Heart right ventricle (tissue), 16 donors: ENCODE measurements at regions not wholly inside any gene's neighbourhood (a gene's known extent, or its start where the extent isn't known, plus 50 kb on each side); places are given as distances from the start of the nearest gene placed in this dataset.

Experiments
- ATAC-seq, 8 donors: fragments of 200-7000 bp; cut with Tn5 transposase; one replicate each; pipeline ENCODE4 v1.9.1; 2020; ENCODE audit warnings: mild to moderate bottlenecking in 8 of 8, moderate library complexity in 8 of 8, moderate number of reproducible peaks in 1 of 8
- DNase-seq, 2 donors: peaks; one replicate each; pipeline ENCODE4 v3.0.0-alpha.2; 2020
- H3K27ac ChIP-seq, 10 donors: fragments of 200-600 bp; sonication (generic) in 2 of 10; one replicate each; pipeline versions ENCODE4 v1.5.0 to v1.8.0; 2020 to 2022; ENCODE audit warnings: mild to moderate bottlenecking in 3 of 10
- H3K27me3 ChIP-seq, 7 donors: fragments of 200-600 bp; one replicate each; pipeline ENCODE4 v1.8.0; 2021 to 2022; ENCODE audit warnings: mild to moderate bottlenecking in 2 of 7
- H3K36me3 ChIP-seq, 9 donors: fragments of 200-600 bp; sonication (generic) in 1 of 9; one replicate each; pipeline versions ENCODE4 v1.5.0 to v1.8.0; 2020 to 2022; ENCODE audit warnings: mild to moderate bottlenecking in 2 of 9
- H3K4me1 ChIP-seq, 9 donors: fragments of 200-600 bp; sonication (generic) in 1 of 9; one replicate each; pipeline versions ENCODE4 v1.5.0 to v1.8.0; 2020 to 2022; ENCODE audit warnings: mild to moderate bottlenecking in 4 of 9
- H3K4me3 ChIP-seq, 10 donors: fragments of 200-600 bp; sonication (generic) in 2 of 10; one replicate each; pipeline versions ENCODE4 v1.5.0 to v1.8.0; 2020 to 2022; ENCODE audit warnings: mild to moderate bottlenecking in 7 of 10, moderate library complexity in 2 of 10
- H3K9me3 ChIP-seq, 11 donors: fragments of 200-600 bp in 10 of 11; sonication (generic) in 2 of 11; one replicate each; pipeline versions ENCODE4 v1.5.0 to v1.8.0; 2013 to 2022; ENCODE audit warnings: mild to moderate bottlenecking in 2 of 11, control low read depth in 1 of 11, moderate library complexity in 1 of 11
- CTCF ChIP-seq, 9 donors: fragments of 200-600 bp; sonication (generic) in 2 of 9; IDR thresholded peaks; one replicate each; pipeline versions ENCODE4 v1.5.0 to v1.8.0; 2021 to 2022; ENCODE audit warnings: antibody characterized with exemption in 9 of 9, mild to moderate bottlenecking in 5 of 9, moderate library complexity in 1 of 9
- WGBS, 2 donors: extraction: QIAGEN DNeasy Blood & Tissue Kit; methylation state at CpG; one replicate each; pipeline ENCODE4 v1.1.7; 2013; ENCODE audit warnings: inconsistent platforms in 1 of 2; 5-methylcytosine and 5-hydroxymethylcytosine counted together
- intact Hi-C, 10 donors: fragments of 100-400 bp; cut with DNase I; formaldehyde crosslinking; loops; one replicate each; pipeline versions ENCODE4 v1.11.1 to v1.14.2; 2022
- donor health status: Arrhythmogenic right ventricular cardiomyopathy.
- donor health status: ischemic (EF 13 %, LVEDD 7.1; RV severe dilation, severe dysfunction).
- donor health status: healthy with polysubstance abuse.
- donor health status: DM: no; HTN: yes; CAD: no.
- donor health status: DM: no; HTN: no; CAD: no.
- donor health status: ischemic (EF 25% LVEDD 6.9; RV normal size, moderate dysfunction).
- donor health status: ischemic (EF 25% LVEDD 5.7; RV mildly dilated, moderate dysfunction).
- donor health status: healthy.
- donor health status: DM: yes; HTN: yes; CAD: no.
- donor health status: Ischemic cardiomyopathy.
- donor health status: ischemic (EF 35%, LVEDD 5.7; RV mildly dilated, moderate dysfunction).
- donor health status: nonischemic (EF 11% LVEDD 7.7; RV severe dilation, severe dysfunction).
- donor health status: DM: yes; HTN: yes; CAD: no.
- donor health status: PGD.
- donor health status: ischemic (EF 29% LVEDD 5.4; RV normal size, mild dysfunction).
- donor health status: nonischemic (EF 23%, LVEDD 6.1; RV moderate dilation, normal function).

DNA sequence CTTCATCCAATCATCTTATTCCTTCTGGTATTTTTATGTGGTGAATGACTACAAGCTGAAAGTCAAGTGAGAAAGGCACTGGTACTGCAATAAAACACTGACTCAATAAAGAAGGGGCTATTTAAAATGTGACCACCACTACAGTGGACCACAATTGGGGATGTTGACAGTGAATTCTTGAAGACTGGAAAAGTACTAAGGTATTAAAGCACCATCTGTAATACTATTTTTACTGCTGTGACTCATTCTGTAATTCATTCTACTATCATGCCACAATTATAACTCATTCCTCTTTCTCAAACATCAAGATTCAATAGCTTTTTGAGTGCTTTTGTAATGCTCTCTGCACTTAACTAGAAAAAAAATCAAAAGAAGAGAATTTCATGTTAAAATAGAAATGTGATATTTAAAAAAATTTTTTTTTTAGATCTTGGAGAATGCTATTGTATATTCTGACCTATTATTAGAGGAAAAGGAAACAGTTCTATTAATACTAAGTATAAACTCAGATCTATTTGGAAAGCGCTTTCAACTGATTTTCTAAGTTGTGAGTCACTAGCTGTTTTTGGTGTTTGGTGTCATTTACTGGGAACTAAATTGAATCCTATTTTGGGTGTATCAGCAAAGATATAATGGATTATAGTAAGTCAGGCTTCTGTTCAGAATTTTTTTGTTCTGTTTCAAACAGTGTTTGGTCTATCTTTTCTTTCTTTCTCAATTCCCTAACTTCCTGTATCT is 104.7 kb upstream of the TMEM170B start:
- Histone ChIP-seq H3K27me3 (no peaks in the 10 kb centered on the region), H3K36me3 (no peaks in the 10 kb centered on the region), H3K27ac (peak overlapping the region in 9 of 10 donors; percentile 11 to 81 (median 70)), H3K4me1 (peaks cover 6 to 60% (median 38%) of the 10 kb centered on the region in 9 donors), H3K9me3 (no peaks in the 10 kb centered on the region), H3K4me3 (no peak overlapping the region)
- no peak for DNase-seq
- intact Hi-C loops: loop anchor here in 2 of 10 donors (5.0 to 10.0 kb wide), 2 partner anchors 66 to 68 kb away; no protein-coding TSS in a partner anchor
- no peak for TF ChIP-seq CTCF (IDR thresholded peaks at IDR 0.05)
- 42 to 68% methylated on average over 1 of the region's 1 CpG for WGBS, 2 donors
- peak in 5 of 8 donors; percentile 59 to 86 (median 75) for ATAC-seq

GRCh38 chr6:11432091-11432490 is 105.5 kb upstream of the TMEM170B start:
- peaks cover 6 to 62% (median 45%) of the 10 kb centered on the region in 9 donors for H3K4me1 ChIP-seq
- H3K36me3 ChIP-seq: no peaks in the 10 kb centered on the region
- no peaks in the 10 kb centered on the region for H3K9me3 ChIP-seq
- WGBS, 2 donors: 88 to 90% methylated on average over 6 of the region's 6 CpGs
- no peaks in the 10 kb centered on the region for H3K27me3 ChIP-seq
- no peak overlapping the region for H3K4me3 ChIP-seq
- intact Hi-C loops: loop anchor here in 2 of 10 donors (5.0 to 10.0 kb wide), 2 partner anchors 65 to 67 kb away; no protein-coding TSS in a partner anchor
- TF ChIP-seq CTCF (IDR thresholded peaks at IDR 0.05): no peak
- ATAC-seq (no peak), DNase-seq (no peak)
- H3K27ac ChIP-seq: peak overlapping the region in 8 of 10 donors; percentile 11 to 78 (median 72)

- ATAC-seq (peak in 1 of 8 donors; percentile 27), DNase-seq (no peak)
- H3K27ac ChIP-seq: peak overlapping the region in 2 of 10 donors; percentile 77 to 78
- H3K36me3 ChIP-seq: no peaks in the 10 kb centered on the region
- 84 to 88% methylated on average over 6 of the region's 6 CpGs for WGBS, 2 donors
- peaks cover 6 to 68% (median 51%) of the 10 kb centered on the region in 9 donors for H3K4me1 ChIP-seq
- intact Hi-C loops: loop anchor here in 2 of 10 donors (5.0 to 10.0 kb wide), 2 partner anchors 64 to 67 kb away; no protein-coding TSS in a partner anchor
- no peaks in the 10 kb centered on the region for H3K27me3 ChIP-seq
- no peak for TF ChIP-seq CTCF (IDR thresholded peaks at IDR 0.05)
- no peak overlapping the region for H3K4me3 ChIP-seq
- H3K9me3 ChIP-seq: no peaks in the 10 kb centered on the region
Observed at GRCh38 chr6:11431455-11431937, 106.1 kb upstream of the TMEM170B start.

DNA sequence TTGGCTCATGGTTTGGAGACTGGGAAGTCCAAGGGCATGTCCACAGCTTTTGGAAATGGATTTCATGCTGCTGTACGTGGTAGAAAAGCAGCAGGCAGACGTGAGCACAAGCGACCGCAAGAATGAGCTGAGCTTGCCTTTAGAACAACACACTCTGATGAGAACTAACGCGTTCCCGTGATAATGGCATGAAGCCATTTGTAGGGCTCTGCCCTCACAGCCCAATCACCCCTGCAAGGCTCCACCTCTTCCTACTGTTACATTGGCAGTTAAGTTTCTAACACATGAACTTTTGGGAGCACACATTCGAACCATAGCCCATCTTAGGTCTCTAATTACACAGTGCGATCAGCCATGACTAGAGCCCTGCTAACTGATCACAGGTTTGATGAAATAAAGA is 107.5 kb upstream of the TMEM170B start:
- no peaks in the 10 kb centered on the region for H3K27me3 ChIP-seq
- H3K4me3 ChIP-seq: no peak overlapping the region
- ATAC-seq: no peak
- no peak for TF ChIP-seq CTCF (IDR thresholded peaks at IDR 0.05)
- H3K36me3 ChIP-seq: no peaks in the 10 kb centered on the region
- WGBS, 2 donors: 89 to 93% methylated on average over 9 of the region's 9 CpGs
- DNase-seq: no peak
- H3K9me3 ChIP-seq: no peaks in the 10 kb centered on the region
- intact Hi-C loops: loop anchor here in 2 of 10 donors (5.0 to 10.0 kb wide), 2 partner anchors 63 to 65 kb away; no protein-coding TSS in a partner anchor
- peaks cover 6 to 76% (median 61%) of the 10 kb centered on the region in 9 donors for H3K4me1 ChIP-seq
- peak overlapping the region in 1 of 10 donors; percentile 55 for H3K27ac ChIP-seq
